HUES64 (cell line): ENCODE measurements at regions not wholly inside any gene's neighbourhood (a gene's known extent, or its start where the extent isn't known, plus 50 kb on each side); places are given as distances from the start of the nearest gene placed in this dataset.
"Not testable (repeated sequence)": the region's sequence is repeated elsewhere in the genome, so short reads cannot be mapped to it uniquely, and the experiment has no call there.

Source experiments
- H3K27ac ChIP-seq: 2 replicates; pipeline ENCODE4 v1.7.0; 2013; ENCODE audit warnings: low read depth, low read length, inconsistent platforms
- H3K27me3 ChIP-seq: 2 replicates; pipeline ENCODE4 v1.6.1; 2013; ENCODE audit warnings: mild to moderate bottlenecking, low read length; ENCODE audit not compliant: insufficient read depth
- H3K36me3 ChIP-seq: 2 replicates; pipeline ENCODE4 v1.6.1; 2013; ENCODE audit warnings: mild to moderate bottlenecking, low read length; ENCODE audit not compliant: insufficient read depth
- H3K4me1 ChIP-seq: 2 replicates; pipeline ENCODE4 v1.6.1; 2013; ENCODE audit warnings: mild to moderate bottlenecking, low read length, moderate library complexity; ENCODE audit not compliant: insufficient read depth
- H3K4me3 ChIP-seq: 2 replicates; pipeline ENCODE4 v1.5.1; 2013; ENCODE audit warnings: mild to moderate bottlenecking, low read length, moderate library complexity
- H3K9ac ChIP-seq: 2 replicates; pipeline ENCODE4 v1.6.1; 2013; ENCODE audit warnings: mild to moderate bottlenecking, low read depth, low read length
- H3K9me3 ChIP-seq: 2 replicates; pipeline ENCODE4 v1.6.1; 2013; ENCODE audit warnings: low read depth, low read length; ENCODE audit not compliant: insufficient read depth
- WGBS: fragments of 150-250, 120-280 bp; methylation state at CpG from one replicate; pipeline ENCODE4 v1.1.7; 2013; ENCODE audit warnings: missing lambda C conversion rate; 5-methylcytosine and 5-hydroxymethylcytosine counted together

DNA sequence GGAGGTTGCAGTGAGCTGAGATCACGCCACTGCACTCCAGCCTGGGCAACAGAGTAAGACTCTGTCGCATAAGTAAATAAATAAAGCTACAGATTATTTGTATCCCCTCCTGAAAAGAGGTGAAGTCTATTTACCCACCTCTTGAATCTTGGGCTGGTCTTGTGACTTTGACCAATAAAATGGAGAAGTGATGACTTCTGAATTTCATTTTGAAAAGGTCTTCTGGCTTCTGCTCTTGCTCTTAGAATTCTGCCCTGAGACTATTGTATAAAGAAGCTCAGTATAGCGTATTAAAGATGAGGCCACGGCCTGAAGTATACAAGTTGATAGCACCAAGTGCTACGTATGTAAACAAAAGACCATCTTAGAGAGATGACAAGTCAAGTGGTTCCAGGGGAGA is 88.3 kb upstream of the AMN1 start:
- WGBS, result 72% methylated on average over 5 of the region's 5 CpGs
- H3K9me3 ChIP-seq, result no peaks in the 10 kb centered on the region
- H3K4me1 ChIP-seq, result peaks cover 4% of the 10 kb centered on the region
- H3K4me3 ChIP-seq, result no peak overlapping the region
- H3K27me3 ChIP-seq, result no peaks in the 10 kb centered on the region
- no peaks in the 10 kb centered on the region for H3K36me3 ChIP-seq
- H3K9ac ChIP-seq, result no peak overlapping the region
- no peak overlapping the region for H3K27ac ChIP-seq

DNA sequence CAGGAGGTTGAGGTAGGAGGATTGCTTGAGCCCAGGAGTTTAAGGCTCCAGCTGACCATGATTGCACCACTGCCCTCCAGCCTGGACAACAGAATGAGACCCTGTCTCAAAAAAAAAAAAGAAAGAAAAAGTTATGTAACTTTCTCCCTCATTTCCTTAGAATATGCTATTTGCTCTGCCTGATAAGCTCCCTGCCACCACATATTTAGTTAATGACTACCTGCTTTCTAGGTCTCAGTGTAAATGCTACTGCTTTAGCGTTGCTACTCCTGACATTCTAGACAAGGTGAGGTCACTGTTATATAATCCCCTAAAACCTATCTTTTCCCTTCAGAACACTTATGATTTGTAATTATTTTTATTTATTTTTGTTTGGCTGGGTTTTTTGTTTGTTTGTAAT is 86.3 kb upstream of the AMN1 start:
- Histone ChIP-seq H3K27ac (no peak overlapping the region), H3K4me1 (peaks cover 4% of the 10 kb centered on the region), H3K27me3 (no peaks in the 10 kb centered on the region), H3K4me3 (no peak overlapping the region), H3K9me3 (no peaks in the 10 kb centered on the region), H3K36me3 (no peaks in the 10 kb centered on the region), H3K9ac (no peak overlapping the region)
- WGBS, result 87% methylated on average over 1 of the region's 1 CpG

- Histone ChIP-seq H3K4me3 (no peak overlapping the region), H3K4me1 (peaks cover 4% of the 10 kb centered on the region), H3K9ac (no peak overlapping the region), H3K36me3 (no peaks in the 10 kb centered on the region), H3K9me3 (no peaks in the 10 kb centered on the region), H3K27ac (no peak overlapping the region), H3K27me3 (no peaks in the 10 kb centered on the region)
- WGBS, result 59% methylated on average over 1 of the region's 1 CpG
Observed at GRCh38 chr12:31813305-31813704, 84.5 kb upstream of the AMN1 start.

- Histone ChIP-seq H3K27me3 (no peaks in the 10 kb centered on the region), H3K9ac (no peak overlapping the region), H3K27ac (no peak overlapping the region), H3K4me1 (peaks cover 8% of the 10 kb centered on the region; the same call in 1 of the 2 replicates), H3K36me3 (no peaks in the 10 kb centered on the region), H3K4me3 (no peak overlapping the region), H3K9me3 (no peaks in the 10 kb centered on the region)
- 86% methylated on average over 1 of the region's 1 CpG for WGBS
Observed at GRCh38 chr12:31807773-31808097, 78.9 kb upstream of the AMN1 start.

GRCh38 chr12:31807081-31807772 is 78.4 kb upstream of the AMN1 start:
- H3K27ac ChIP-seq, H3K9ac ChIP-seq, H3K36me3 ChIP-seq, H3K4me3 ChIP-seq, H3K9me3 ChIP-seq, H3K27me3 ChIP-seq, H3K4me1 ChIP-seq: not testable (repeated sequence)
- WGBS, result 89% methylated on average over 12 of the region's 12 CpGs

GRCh38 chr12:31805681-31806080 is 76.9 kb upstream of the AMN1 start:
- not testable (repeated sequence) for H3K4me3 ChIP-seq, H3K36me3 ChIP-seq, H3K4me1 ChIP-seq, H3K9ac ChIP-seq, H3K27ac ChIP-seq, H3K27me3 ChIP-seq, H3K9me3 ChIP-seq
- 92% methylated on average over 24 of the region's 24 CpGs for WGBS

DNA sequence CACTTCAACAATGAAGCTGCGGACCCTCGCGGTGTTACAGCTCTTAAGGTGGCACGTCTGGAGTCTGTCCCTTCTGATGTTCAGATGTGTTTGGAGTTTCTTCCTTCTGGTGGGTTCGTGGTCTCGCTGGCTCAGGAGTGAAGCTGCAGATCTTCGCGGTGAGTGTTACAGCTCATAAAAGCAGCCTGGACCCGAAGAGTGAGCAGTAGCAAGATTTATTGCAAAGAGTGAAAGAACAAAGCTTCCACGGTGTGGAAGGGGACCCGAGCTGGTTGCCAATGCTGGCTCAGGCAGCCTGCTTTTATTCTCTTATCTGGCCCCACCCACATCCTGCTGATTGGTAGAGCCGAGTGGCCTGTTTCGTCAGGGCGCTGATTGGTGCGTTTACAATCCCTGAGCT is 75.9 kb upstream of the AMN1 start:
- not testable (repeated sequence) for H3K36me3 ChIP-seq, H3K27me3 ChIP-seq, H3K4me3 ChIP-seq, H3K9me3 ChIP-seq, H3K27ac ChIP-seq, H3K4me1 ChIP-seq, H3K9ac ChIP-seq
- 91% methylated on average over 11 of the region's 15 CpGs for WGBS

DNA sequence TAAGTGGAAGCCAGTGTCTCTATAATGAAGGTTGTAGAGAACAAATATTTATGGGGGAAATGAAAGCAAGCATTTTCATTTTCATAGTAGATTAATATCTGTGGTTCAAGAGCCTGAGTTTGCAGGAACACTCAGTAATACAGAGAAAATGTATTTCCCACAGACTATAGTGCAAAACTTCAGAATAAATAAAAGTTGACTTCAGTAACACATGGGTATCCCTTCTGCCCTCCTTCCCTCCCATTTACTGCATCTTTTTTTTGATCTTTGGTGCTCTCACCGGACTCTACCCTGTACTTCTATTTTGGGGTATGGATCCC is 75.3 kb upstream of the AMN1 start:
- Histone ChIP-seq H3K4me3 (no peak overlapping the region), H3K36me3 (no peaks in the 10 kb centered on the region), H3K27me3 (no peaks in the 10 kb centered on the region), H3K27ac (no peak overlapping the region), H3K9me3 (no peaks in the 10 kb centered on the region), H3K4me1 (peaks cover 8% of the 10 kb centered on the region; the same call in 1 of the 2 replicates), H3K9ac (no peak overlapping the region)
- 90% methylated on average over 1 of the region's 1 CpG for WGBS

DNA sequence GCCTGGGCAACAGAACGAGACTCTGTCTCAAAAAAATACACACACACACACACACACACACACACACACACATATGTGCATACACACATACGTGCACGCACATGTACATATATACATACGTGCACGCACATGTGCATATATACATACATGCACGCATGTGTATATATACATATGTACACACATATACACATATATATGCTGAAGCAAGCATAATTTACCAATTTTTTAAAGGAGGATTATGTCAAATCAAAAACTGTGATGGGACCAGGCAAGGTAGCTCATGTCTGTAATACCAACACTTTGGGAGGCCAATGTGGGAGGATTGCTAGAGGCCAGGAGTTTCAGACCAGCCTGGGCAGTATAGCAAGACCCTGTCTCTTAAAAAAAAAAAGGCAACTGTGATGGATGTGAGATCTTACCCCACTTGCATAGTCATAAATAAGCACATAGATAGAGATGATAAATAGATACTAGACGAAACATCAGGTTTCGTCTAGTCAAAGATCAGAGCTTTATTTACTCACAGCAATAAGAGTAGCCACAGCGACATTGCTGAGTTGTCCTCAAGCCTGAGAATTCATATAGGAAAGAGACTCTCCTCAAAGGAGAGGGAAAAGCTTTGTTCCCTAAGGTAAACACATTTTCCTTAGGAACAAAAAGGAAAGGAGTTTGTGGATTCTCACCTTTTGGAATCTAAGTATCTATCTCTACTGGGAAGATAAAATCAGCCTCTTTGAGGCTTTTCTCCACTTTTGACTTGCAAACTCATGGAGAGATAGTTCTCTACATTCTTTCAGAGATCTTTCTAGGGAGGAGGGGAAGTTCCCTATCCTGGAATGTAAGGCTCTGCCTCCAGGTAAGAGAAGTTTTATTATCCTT is 74.7 kb upstream of the AMN1 start:
- H3K4me1 ChIP-seq, result peaks cover 8% of the 10 kb centered on the region; the same call in 1 of the 2 replicates
- H3K36me3 ChIP-seq, result no peaks in the 10 kb centered on the region
- no peak overlapping the region for H3K4me3 ChIP-seq
- WGBS, result 93% methylated on average over 9 of the region's 9 CpGs
- no peaks in the 10 kb centered on the region for H3K27me3 ChIP-seq
- H3K9me3 ChIP-seq, result no peaks in the 10 kb centered on the region
- H3K9ac ChIP-seq, result no peak overlapping the region
- H3K27ac ChIP-seq, result no peak overlapping the region

GRCh38 chr12:31801872-31802271 is 73.1 kb upstream of the AMN1 start:
- Histone ChIP-seq H3K9me3 (no peaks in the 10 kb centered on the region), H3K27me3 (no peaks in the 10 kb centered on the region), H3K27ac (no peak overlapping the region), H3K9ac (no peak overlapping the region), H3K4me3 (no peak overlapping the region), H3K36me3 (no peaks in the 10 kb centered on the region), H3K4me1 (peaks cover under 1% of the 10 kb centered on the region; the same call in 1 of the 2 replicates)
- 96% methylated on average over 4 of the region's 4 CpGs for WGBS

DNA sequence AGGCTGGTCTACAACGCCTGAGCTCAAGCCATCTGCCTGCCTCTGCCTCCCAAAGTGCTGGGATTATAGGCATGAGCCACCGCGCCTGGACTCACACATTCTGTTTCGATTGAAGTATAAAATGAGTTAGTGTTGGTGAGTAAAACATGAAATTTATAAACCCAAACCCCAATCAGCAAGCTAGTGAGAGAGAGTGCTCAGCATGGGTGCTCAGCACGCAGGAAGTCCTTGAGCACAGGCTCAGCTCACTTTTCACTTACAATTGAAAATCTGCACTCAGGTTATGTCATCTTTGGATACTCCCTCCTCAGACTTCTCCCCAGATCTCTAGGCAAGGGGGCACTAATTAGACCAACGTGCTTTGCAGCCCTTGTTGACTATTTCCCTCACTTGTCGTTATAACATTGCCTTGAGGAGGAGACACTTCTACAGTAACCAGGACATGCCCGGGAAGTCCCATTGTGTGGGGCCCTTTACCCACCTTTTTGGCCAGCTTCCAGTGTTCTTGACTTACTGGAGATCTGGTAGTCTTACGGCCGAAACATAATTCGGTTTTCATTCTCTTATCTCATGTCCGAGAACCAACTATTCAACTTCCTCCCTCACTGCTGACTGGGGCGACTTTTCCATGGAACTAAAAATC is 68.5 kb upstream of the AMN1 start:
- WGBS, result 91% methylated on average over 13 of the region's 13 CpGs
- H3K9me3 ChIP-seq, result no peaks in the 10 kb centered on the region
- no peak overlapping the region for H3K27ac ChIP-seq
- H3K36me3 ChIP-seq, result no peaks in the 10 kb centered on the region
- no peak overlapping the region for H3K4me3 ChIP-seq
- H3K4me1 ChIP-seq, result no peaks in the 10 kb centered on the region
- no peaks in the 10 kb centered on the region for H3K27me3 ChIP-seq
- no peak overlapping the region for H3K9ac ChIP-seq
